SK-N-SH treated with all-trans-retinoic acid at 6 μM for 48 hours (cell line): ENCODE measurements at regions not wholly inside any gene's neighbourhood (a gene's known extent, or its start where the extent isn't known, plus 50 kb on each side); places are given as distances from the start of the nearest gene placed in this dataset.

Experiments used
- ATAC-seq: fragments of 200-7000 bp; cut with Tn5 transposase; 3 replicates; pipeline ENCODE4 v1.9.1; 2020; ENCODE audit warnings: mild to moderate bottlenecking, moderate library complexity
- ARNTL ChIP-seq: fragments of 450-650 bp; formaldehyde crosslinking; IDR thresholded peaks from 2 replicates; pipeline ENCODE4 v1.5.0; 2020; ENCODE audit warnings: low read depth, mild to moderate bottlenecking, moderate library complexity, borderline replicate concordance
- BACH2 ChIP-seq: fragments of 250-450 bp; sonication (Bioruptor Pico); IDR thresholded peaks from 2 replicates; pipeline ENCODE4 v1.9.0; 2021; ENCODE audit warnings: mild to moderate bottlenecking, borderline replicate concordance
- GLIS3 ChIP-seq: fragments of 250-450 bp; sonication (Bioruptor Pico); IDR thresholded peaks from 2 replicates; pipeline ENCODE4 v1.5.0; 2020; ENCODE audit warnings: mild to moderate bottlenecking, moderate library complexity
- OSR1 ChIP-seq: fragments of 250-450 bp; sonication (Bioruptor Pico); IDR thresholded peaks from 2 replicates; pipeline ENCODE4 v1.8.0; 2022; ENCODE audit warnings: moderate library complexity, mild to moderate bottlenecking, inconsistent platforms
- PPARA ChIP-seq: fragments of 250-450 bp; sonication (Bioruptor Pico); IDR thresholded peaks from 2 replicates; pipeline ENCODE4 v1.5.0; 2020; ENCODE audit warnings: mild to moderate bottlenecking, borderline replicate concordance
- RARB ChIP-seq: fragments of 250-450 bp; sonication (Bioruptor Pico); IDR thresholded peaks from 2 replicates; pipeline ENCODE4 v1.8.0; 2021; ENCODE audit warnings: mild to moderate bottlenecking, moderate library complexity
- SNAI2 ChIP-seq: fragments of 250-450 bp; sonication (Bioruptor Pico); IDR thresholded peaks from 2 replicates; pipeline ENCODE4 v1.5.0; 2020; ENCODE audit warnings: mild to moderate bottlenecking, moderate library complexity
- TOX ChIP-seq: fragments of 250-450 bp; sonication (Bioruptor Pico); IDR thresholded peaks from 2 replicates; pipeline ENCODE4 v1.8.0; 2021; ENCODE audit warnings: mild to moderate bottlenecking, moderate library complexity, borderline replicate concordance
- ZC3H10 ChIP-seq: fragments of 250-450 bp; sonication (Bioruptor Pico); IDR thresholded peaks from 2 replicates; pipeline ENCODE4 v1.5.1; 2021; ENCODE audit warnings: mild to moderate bottlenecking, moderate library complexity
- ZFP3 ChIP-seq: fragments of 250-450 bp; sonication (Bioruptor Pico); IDR thresholded peaks from 2 replicates; pipeline ENCODE4 v1.5.0; 2020; ENCODE audit warnings: mild to moderate bottlenecking, moderate library complexity
- ZFP30 ChIP-seq: fragments of 450-650 bp; formaldehyde crosslinking; IDR thresholded peaks from 2 replicates; pipeline ENCODE4 v1.5.0; 2022; ENCODE audit warnings: mild to moderate bottlenecking, moderate library complexity
- ZNF565 ChIP-seq: fragments of 450-650 bp; formaldehyde crosslinking; conservative IDR thresholded peaks from 2 replicates; pipeline ENCODE4 v1.5.0; 2020; ENCODE audit warnings: low read depth, mild to moderate bottlenecking, moderate library complexity
- ZNF70 ChIP-seq: fragments of 450-650 bp; formaldehyde crosslinking; IDR thresholded peaks from 2 replicates; pipeline ENCODE4 v1.5.0; 2020; ENCODE audit warnings: mild to moderate bottlenecking, moderate library complexity
- ZNF8 ChIP-seq: fragments of 450-650 bp; formaldehyde crosslinking; IDR thresholded peaks from 2 replicates; pipeline ENCODE4 v1.5.0; 2020; ENCODE audit warnings: mild to moderate bottlenecking, moderate library complexity
- TF ChIP-seq, protein P1 (sequence below): fragments of 250-450 bp; sonication (Bioruptor Pico); IDR thresholded peaks from 2 replicates; pipeline ENCODE4 v1.5.1; 2021; ENCODE audit warnings: mild to moderate bottlenecking, moderate library complexity
- TF ChIP-seq, protein P2 (sequence below): fragments of 250-450 bp; sonication (Bioruptor Pico); IDR thresholded peaks from 2 replicates; pipeline ENCODE4 v1.5.0; 2020; ENCODE audit warnings: mild to moderate bottlenecking, moderate library complexity
- TF ChIP-seq, protein P3 (sequence below): fragments of 250-450 bp; sonication (Bioruptor Pico); IDR thresholded peaks from 2 replicates; pipeline ENCODE4 v1.8.0; 2021; ENCODE audit warnings: low read depth, mild to moderate bottlenecking, moderate library complexity, borderline replicate concordance
- TF ChIP-seq, protein P4 (sequence below): fragments of 250-450 bp; sonication (Bioruptor Pico); IDR thresholded peaks from 2 replicates; pipeline ENCODE4 v1.5.1; 2020; ENCODE audit warnings: low read depth, mild to moderate bottlenecking, moderate library complexity

DNA sequence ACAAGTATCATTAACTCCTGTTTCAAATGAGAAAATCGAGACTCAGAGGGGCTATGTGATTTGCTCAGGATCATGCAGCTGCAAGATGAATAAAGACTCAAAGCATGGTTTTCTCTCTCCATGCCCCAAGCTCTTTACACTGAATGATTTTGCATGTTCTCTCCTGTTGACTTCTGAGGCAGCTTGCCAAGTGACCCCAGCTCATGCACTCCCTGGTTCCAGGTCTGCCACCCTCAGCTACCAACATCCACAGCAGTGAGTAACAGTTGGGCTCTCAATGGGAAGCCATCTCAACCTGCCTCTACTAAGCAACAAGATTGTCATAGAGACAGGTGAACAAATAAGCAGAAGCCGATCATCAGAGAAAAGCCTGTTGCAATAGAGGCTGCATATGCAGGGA is 116.9 kb upstream of the GADL1 start:
- TF ChIP-seq ZC3H10, result no peak
- no peak for TF ChIP-seq TOX
- TF ChIP-seq ZNF8 (CRISPR knock-in tag), result no peak
- TF ChIP-seq ZNF565 (CRISPR knock-in tag), result no peak
- no peak for TF ChIP-seq SNAI2
- TF ChIP-seq, protein P1, sequence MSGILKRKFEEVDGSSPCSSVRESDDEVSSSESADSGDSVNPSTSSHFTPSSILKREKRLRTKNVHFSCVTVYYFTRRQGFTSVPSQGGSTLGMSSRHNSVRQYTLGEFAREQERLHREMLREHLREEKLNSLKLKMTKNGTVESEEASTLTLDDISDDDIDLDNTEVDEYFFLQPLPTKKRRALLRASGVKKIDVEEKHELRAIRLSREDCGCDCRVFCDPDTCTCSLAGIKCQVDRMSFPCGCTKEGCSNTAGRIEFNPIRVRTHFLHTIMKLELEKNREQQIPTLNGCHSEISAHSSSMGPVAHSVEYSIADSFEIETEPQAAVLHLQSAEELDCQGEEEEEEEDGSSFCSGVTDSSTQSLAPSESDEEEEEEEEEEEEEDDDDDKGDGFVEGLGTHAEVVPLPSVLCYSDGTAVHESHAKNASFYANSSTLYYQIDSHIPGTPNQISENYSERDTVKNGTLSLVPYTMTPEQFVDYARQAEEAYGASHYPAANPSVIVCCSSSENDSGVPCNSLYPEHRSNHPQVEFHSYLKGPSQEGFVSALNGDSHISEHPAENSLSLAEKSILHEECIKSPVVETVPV (CRISPR knock-in tag), result no peak
- no peak for TF ChIP-seq RARB (CRISPR knock-in tag)
- TF ChIP-seq OSR1, result no peak
- TF ChIP-seq, protein P2, sequence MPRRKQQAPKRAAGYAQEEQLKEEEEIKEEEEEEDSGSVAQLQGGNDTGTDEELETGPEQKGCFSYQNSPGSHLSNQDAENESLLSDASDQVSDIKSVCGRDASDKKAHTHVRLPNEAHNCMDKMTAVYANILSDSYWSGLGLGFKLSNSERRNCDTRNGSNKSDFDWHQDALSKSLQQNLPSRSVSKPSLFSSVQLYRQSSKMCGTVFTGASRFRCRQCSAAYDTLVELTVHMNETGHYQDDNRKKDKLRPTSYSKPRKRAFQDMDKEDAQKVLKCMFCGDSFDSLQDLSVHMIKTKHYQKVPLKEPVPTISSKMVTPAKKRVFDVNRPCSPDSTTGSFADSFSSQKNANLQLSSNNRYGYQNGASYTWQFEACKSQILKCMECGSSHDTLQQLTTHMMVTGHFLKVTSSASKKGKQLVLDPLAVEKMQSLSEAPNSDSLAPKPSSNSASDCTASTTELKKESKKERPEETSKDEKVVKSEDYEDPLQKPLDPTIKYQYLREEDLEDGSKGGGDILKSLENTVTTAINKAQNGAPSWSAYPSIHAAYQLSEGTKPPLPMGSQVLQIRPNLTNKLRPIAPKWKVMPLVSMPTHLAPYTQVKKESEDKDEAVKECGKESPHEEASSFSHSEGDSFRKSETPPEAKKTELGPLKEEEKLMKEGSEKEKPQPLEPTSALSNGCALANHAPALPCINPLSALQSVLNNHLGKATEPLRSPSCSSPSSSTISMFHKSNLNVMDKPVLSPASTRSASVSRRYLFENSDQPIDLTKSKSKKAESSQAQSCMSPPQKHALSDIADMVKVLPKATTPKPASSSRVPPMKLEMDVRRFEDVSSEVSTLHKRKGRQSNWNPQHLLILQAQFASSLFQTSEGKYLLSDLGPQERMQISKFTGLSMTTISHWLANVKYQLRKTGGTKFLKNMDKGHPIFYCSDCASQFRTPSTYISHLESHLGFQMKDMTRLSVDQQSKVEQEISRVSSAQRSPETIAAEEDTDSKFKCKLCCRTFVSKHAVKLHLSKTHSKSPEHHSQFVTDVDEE, result no peak
- TF ChIP-seq ZNF70 (CRISPR knock-in tag), result no peak

DNA sequence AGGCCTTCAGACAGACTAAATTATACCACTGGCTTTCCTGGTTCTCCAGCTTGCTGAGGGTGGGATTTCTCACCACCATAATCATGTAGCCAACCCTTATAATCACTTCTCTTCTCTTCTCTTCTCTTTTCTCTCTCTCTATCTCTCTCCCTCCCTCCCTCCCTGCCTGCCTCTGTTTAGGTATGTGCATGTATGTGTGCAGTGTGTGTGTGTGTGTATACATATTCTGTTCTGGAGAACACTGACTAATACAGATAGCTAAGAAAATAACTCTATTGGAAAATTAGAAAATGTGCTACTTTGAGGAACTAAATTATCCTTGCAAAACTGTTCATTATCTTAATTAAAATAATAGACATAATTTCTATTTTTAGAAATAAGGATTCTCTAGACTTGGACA is 118.6 kb upstream of the GADL1 start:
- no peak for ATAC-seq
- TF ChIP-seq, protein P3, sequence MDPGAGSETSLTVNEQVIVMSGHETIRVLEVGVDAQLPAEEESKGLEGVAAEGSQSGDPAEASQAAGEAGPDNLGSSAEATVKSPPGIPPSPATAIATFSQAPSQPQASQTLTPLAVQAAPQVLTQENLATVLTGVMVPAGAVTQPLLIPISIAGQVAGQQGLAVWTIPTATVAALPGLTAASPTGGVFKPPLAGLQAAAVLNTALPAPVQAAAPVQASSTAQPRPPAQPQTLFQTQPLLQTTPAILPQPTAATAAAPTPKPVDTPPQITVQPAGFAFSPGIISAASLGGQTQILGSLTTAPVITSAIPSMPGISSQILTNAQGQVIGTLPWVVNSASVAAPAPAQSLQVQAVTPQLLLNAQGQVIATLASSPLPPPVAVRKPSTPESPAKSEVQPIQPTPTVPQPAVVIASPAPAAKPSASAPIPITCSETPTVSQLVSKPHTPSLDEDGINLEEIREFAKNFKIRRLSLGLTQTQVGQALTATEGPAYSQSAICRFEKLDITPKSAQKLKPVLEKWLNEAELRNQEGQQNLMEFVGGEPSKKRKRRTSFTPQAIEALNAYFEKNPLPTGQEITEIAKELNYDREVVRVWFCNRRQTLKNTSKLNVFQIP, result no peak
- no peak for TF ChIP-seq GLIS3 (CRISPR knock-in tag)

More for the DNA sequence above, 116.9 kb upstream of the GADL1 start:
- no peak for ATAC-seq

DNA sequence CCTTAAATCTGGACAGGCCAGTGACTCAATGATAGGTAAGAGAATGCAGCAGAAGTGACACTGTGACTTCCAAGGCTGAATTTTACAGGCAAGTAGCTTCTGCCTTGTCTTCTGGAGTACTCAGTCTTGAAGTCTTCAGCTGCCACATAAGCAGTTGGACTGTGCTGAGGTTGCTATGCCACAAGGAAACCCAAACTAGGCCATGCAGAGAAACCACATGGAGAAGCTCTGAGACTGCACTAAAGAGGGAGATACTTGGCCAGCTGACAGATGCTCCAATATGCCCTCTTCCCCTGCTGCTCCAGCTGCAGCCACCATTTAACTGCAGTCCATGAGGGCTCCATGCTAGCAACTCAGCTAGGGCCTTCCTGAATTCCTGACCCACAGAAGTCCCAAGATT is 119.4 kb upstream of the GADL1 start:
- no peak for ATAC-seq
- TF ChIP-seq OSR1 (no peak), ZFP30 (CRISPR knock-in tag) (no peak), GLIS3 (CRISPR knock-in tag) (no peak), ZNF565 (CRISPR knock-in tag) (no peak), TOX (no peak)
- TF ChIP-seq, protein P4, sequence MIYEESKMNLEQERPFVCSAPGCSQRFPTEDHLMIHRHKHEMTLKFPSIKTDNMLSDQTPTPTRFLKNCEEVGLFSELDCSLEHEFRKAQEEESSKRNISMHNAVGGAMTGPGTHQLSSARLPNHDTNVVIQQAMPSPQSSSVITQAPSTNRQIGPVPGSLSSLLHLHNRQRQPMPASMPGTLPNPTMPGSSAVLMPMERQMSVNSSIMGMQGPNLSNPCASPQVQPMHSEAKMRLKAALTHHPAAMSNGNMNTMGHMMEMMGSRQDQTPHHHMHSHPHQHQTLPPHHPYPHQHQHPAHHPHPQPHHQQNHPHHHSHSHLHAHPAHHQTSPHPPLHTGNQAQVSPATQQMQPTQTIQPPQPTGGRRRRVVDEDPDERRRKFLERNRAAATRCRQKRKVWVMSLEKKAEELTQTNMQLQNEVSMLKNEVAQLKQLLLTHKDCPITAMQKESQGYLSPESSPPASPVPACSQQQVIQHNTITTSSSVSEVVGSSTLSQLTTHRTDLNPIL (CRISPR knock-in tag), result no peak

DNA sequence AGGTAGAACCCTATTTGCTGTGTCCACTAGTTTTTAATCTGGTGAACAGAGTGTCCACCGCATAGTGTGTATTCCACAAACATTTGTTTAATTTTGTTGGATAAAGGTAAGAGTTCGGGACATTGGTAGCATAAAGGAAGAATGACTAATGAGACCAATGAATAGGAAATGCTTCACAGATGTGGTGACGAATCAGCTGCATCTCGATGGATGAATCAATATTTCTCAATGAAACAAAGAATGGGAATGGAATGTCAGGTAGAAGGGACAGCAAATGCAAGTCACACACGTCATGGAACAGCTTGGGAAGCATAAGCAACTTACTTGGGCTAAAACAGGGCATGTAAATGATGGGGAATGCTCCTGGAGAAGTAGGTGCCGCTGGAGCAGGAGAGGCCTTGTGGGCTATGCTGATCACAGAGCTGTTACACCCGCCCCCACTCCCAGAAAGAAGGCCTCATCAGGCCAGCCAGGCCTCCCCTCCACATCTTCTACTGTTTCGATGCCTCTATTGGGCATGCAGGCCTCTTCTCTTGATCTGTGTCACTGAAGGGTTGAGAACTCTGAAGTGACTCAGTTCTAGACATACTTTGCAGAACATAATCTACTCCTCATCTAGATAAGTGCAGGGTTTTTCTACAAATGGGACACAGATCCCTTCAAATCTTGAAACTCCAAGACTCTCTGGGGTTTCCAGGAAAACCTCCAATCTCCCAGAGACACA is 120.0 kb upstream of the GADL1 start:
- TF ChIP-seq, protein P3, result no peak
- TF ChIP-seq BACH2 (no peak), OSR1 (no peak)
- TF ChIP-seq, protein P1 (CRISPR knock-in tag), result no peak
- no peak for ATAC-seq

DNA sequence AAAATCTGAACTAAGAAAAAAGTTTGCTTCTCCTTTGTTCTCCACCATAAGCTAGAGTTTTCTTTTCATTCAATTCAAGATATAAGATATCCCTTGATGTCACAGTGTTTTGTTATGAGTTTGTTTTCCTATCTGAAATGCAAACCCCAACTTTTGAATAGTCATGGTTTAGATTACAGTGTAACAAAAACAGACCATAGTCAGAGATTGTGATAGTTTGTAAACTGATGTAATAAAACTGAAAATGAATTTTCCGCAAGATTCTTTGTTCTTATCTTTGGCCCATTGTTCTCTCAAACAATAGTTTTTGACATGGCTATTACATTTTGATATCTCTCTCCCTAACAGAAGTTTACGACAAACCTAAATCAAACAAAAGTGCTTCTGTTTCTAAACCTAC is 121.7 kb upstream of the GADL1 start:
- no peak for ATAC-seq
- TF ChIP-seq PPARA (CRISPR knock-in tag) (no peak), ZFP3 (no peak), SNAI2 (no peak), ARNTL (no peak)
- TF ChIP-seq, protein P1 (CRISPR knock-in tag), result no peak
- TF ChIP-seq, protein P3, result no peak
